Mononuclear cell (primary cell): ENCODE measurements at regions not wholly inside any gene's neighbourhood (a gene's known extent, or its start where the extent isn't known, plus 50 kb on each side); places are given as distances from the start of the nearest gene placed in this dataset.

Experiments
- H3K27me3 ChIP-seq: 2 replicates; pipeline ENCODE4 v1.6.0; 2011; ENCODE audit warnings: low read length, control low read depth; ENCODE audit not compliant: insufficient read depth
- H3K4me1 ChIP-seq: 2 replicates; pipeline ENCODE4 v1.5.1; 2011; ENCODE audit warnings: mild to moderate bottlenecking, low read length, control low read depth; ENCODE audit not compliant: insufficient read depth
- H3K4me3 ChIP-seq: 2 replicates; pipeline ENCODE4 v1.5.1; 2011; ENCODE audit warnings: mild to moderate bottlenecking, low read length, moderate library complexity
- H3K9me3 ChIP-seq: 2 replicates; pipeline ENCODE4 v1.5.1; 2011; ENCODE audit warnings: low read depth, mild to moderate bottlenecking, control low read depth, low read length

- no peak overlapping the region for H3K4me3 ChIP-seq
- H3K4me1 ChIP-seq, result no peaks in the 10 kb centered on the region
- H3K9me3 ChIP-seq, result no peaks in the 10 kb centered on the region
- H3K27me3 ChIP-seq, result peaks cover 22% of the 10 kb centered on the region
Measured at GRCh38 chr5:73266925-73267765, 94.2 kb downstream of the TMEM174 start.

- Histone ChIP-seq H3K4me3 (no peak overlapping the region), H3K9me3 (no peaks in the 10 kb centered on the region), H3K4me1 (no peaks in the 10 kb centered on the region), H3K27me3 (peaks cover 22% of the 10 kb centered on the region)
Measured at GRCh38 chr5:73266176-73266738, 93.3 kb downstream of the TMEM174 start.

- Histone ChIP-seq H3K9me3 (no peaks in the 10 kb centered on the region), H3K4me3 (no peak overlapping the region), H3K4me1 (no peaks in the 10 kb centered on the region), H3K27me3 (peaks cover 22% of the 10 kb centered on the region)
Measured at GRCh38 chr5:73265641-73266040, 92.6 kb downstream of the TMEM174 start.

- no peak overlapping the region for H3K4me3 ChIP-seq
- no peaks in the 10 kb centered on the region for H3K9me3 ChIP-seq
- peaks cover 22% of the 10 kb centered on the region for H3K27me3 ChIP-seq
- no peaks in the 10 kb centered on the region for H3K4me1 ChIP-seq
Measured at GRCh38 chr5:73264631-73265030, 91.6 kb downstream of the TMEM174 start.

GRCh38 chr5:73263001-73263710, 90.2 kb downstream of the TMEM174 start:
- Histone ChIP-seq H3K9me3 (no peaks in the 10 kb centered on the region), H3K4me1 (no peaks in the 10 kb centered on the region), H3K4me3 (no peak overlapping the region), H3K27me3 (peaks cover 17% of the 10 kb centered on the region)

- H3K4me3 ChIP-seq, result no peak overlapping the region
- H3K9me3 ChIP-seq, result no peaks in the 10 kb centered on the region
- H3K27me3 ChIP-seq, result no peaks in the 10 kb centered on the region
Measured at GRCh38 chr5:73256862-73257261, 83.9 kb downstream of the TMEM174 start.

GRCh38 chr5:73256462-73256861, 83.5 kb downstream of the TMEM174 start:
- H3K27me3 ChIP-seq, result no peaks in the 10 kb centered on the region
- no peak overlapping the region for H3K4me3 ChIP-seq
- H3K9me3 ChIP-seq, result no peaks in the 10 kb centered on the region
- no peaks in the 10 kb centered on the region for H3K4me1 ChIP-seq

More at GRCh38 chr5:73256862-73257261, 83.9 kb downstream of the TMEM174 start:
- no peaks in the 10 kb centered on the region for H3K4me1 ChIP-seq

- Histone ChIP-seq H3K4me1 (no peaks in the 10 kb centered on the region), H3K27me3 (peaks cover 3% of the 10 kb centered on the region), H3K9me3 (no peaks in the 10 kb centered on the region), H3K4me3 (no peak overlapping the region)
Measured at GRCh38 chr5:73256012-73256411, 83.0 kb downstream of the TMEM174 start.

- Histone ChIP-seq H3K9me3 (no peaks in the 10 kb centered on the region), H3K27me3 (peaks cover 9% of the 10 kb centered on the region), H3K4me1 (no peaks in the 10 kb centered on the region), H3K4me3 (no peak overlapping the region)
Measured at GRCh38 chr5:73254642-73255041, 81.6 kb downstream of the TMEM174 start.

GRCh38 chr5:73253047-73253660, 80.2 kb downstream of the TMEM174 start:
- Histone ChIP-seq H3K27me3 (peaks cover 20% of the 10 kb centered on the region), H3K4me3 (no peak overlapping the region), H3K4me1 (no peaks in the 10 kb centered on the region), H3K9me3 (no peaks in the 10 kb centered on the region)

GRCh38 chr5:73250645-73251044, 77.7 kb downstream of the TMEM174 start:
- Histone ChIP-seq H3K4me3 (no peak overlapping the region), H3K9me3 (no peaks in the 10 kb centered on the region), H3K27me3 (peaks cover 37% of the 10 kb centered on the region), H3K4me1 (no peaks in the 10 kb centered on the region)

GRCh38 chr5:73242735-73243134, 69.7 kb downstream of the TMEM174 start:
- Histone ChIP-seq H3K27me3 (peaks cover 55% of the 10 kb centered on the region), H3K9me3 (no peaks in the 10 kb centered on the region)

GRCh38 chr5:73238873-73239272, 65.9 kb downstream of the TMEM174 start:
- H3K4me1 ChIP-seq, result peaks cover under 1% of the 10 kb centered on the region
- peaks cover 71% of the 10 kb centered on the region for H3K27me3 ChIP-seq
- H3K9me3 ChIP-seq, result no peaks in the 10 kb centered on the region

More at GRCh38 chr5:73242735-73243134, 69.7 kb downstream of the TMEM174 start:
- H3K4me3 ChIP-seq, result no peak overlapping the region
- no peaks in the 10 kb centered on the region for H3K4me1 ChIP-seq

GRCh38 chr5:73236541-73237128, 63.6 kb downstream of the TMEM174 start:
- Histone ChIP-seq H3K4me3 (no peak overlapping the region), H3K9me3 (no peaks in the 10 kb centered on the region), H3K4me1 (peaks cover 20% of the 10 kb centered on the region), H3K27me3 (peaks cover 88% of the 10 kb centered on the region)

More at GRCh38 chr5:73238873-73239272, 65.9 kb downstream of the TMEM174 start:
- no peak overlapping the region for H3K4me3 ChIP-seq

GRCh38 chr5:73234204-73234555, 61.2 kb downstream of the TMEM174 start:
- H3K4me1 ChIP-seq, result peaks cover 20% of the 10 kb centered on the region
- no peaks in the 10 kb centered on the region for H3K9me3 ChIP-seq
- H3K4me3 ChIP-seq, result no peak overlapping the region
- H3K27me3 ChIP-seq, result peaks cover 93% of the 10 kb centered on the region
